Testis (tissue), 2 donors: ENCODE measurements at regions not wholly inside any gene's neighbourhood (a gene's known extent, or its start where the extent isn't known, plus 50 kb on each side); places are given as distances from the start of the nearest gene placed in this dataset.

Source experiments
- POLR2A ChIP-seq: fragments of 450-650 bp; IDR thresholded peaks from one replicate; pipeline ENCODE4 v1.6.1; 2017; ENCODE audit warnings: antibody characterized with exemption, mild to moderate bottlenecking, moderate library complexity
- TF ChIP-seq, protein P1 (sequence below), 3 experiments: fragments of 450-650 bp in 2 of 3; fragments of 200-600 bp in 1 of 3; sonication (generic) in 1 of 3; IDR thresholded peaks; one replicate each; pipeline ENCODE4 v1.5.1; 2016 to 2019; ENCODE audit warnings: antibody characterized with exemption in 3 of 3, mild to moderate bottlenecking in 2 of 3, moderate library complexity in 1 of 3

DNA sequence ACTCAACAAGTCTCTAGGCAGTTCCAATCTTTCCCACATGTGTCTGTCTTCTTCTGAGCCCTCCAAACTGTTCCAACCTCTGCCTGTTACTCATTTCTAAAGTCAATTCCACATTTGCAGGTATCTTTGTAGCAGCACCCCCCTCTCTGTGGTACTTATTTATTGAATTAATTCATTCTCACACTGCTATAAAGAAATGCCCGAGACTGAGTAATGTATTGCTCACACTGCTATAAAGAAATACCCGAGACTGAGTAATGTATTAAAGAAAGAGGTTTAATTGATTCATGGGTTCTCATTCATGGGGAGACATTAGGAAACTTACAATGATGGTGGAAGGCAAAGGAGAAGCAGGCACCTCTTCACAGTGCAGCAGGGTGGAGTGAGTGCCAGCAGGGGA, 1413.8 kb downstream of the SI start:
- TF ChIP-seq, protein P1, sequence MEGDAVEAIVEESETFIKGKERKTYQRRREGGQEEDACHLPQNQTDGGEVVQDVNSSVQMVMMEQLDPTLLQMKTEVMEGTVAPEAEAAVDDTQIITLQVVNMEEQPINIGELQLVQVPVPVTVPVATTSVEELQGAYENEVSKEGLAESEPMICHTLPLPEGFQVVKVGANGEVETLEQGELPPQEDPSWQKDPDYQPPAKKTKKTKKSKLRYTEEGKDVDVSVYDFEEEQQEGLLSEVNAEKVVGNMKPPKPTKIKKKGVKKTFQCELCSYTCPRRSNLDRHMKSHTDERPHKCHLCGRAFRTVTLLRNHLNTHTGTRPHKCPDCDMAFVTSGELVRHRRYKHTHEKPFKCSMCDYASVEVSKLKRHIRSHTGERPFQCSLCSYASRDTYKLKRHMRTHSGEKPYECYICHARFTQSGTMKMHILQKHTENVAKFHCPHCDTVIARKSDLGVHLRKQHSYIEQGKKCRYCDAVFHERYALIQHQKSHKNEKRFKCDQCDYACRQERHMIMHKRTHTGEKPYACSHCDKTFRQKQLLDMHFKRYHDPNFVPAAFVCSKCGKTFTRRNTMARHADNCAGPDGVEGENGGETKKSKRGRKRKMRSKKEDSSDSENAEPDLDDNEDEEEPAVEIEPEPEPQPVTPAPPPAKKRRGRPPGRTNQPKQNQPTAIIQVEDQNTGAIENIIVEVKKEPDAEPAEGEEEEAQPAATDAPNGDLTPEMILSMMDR (IDR thresholded peaks at IDR 0.05): no peak
- no peak for TF ChIP-seq POLR2A
